NCI-H524 (cell line): ENCODE measurements at regions not wholly inside any gene's neighbourhood (a gene's known extent, or its start where the extent isn't known, plus 50 kb on each side); places are given as distances from the start of the nearest gene placed in this dataset.

Experiments used
- DNase-seq, 2 experiments: peaks; one replicate each; lab custom pipeline; 2025; lab: John Stamatoyannopoulos, UW

GRCh38 chr2:150903055-150903454 lies 358.6 kb downstream of the RBM43 start:
- DNase-seq: no peak

- no peak for DNase-seq
Measured at GRCh38 chr2:150900913-150901312, 360.8 kb downstream of the RBM43 start.

- no peak for DNase-seq
Measured at GRCh38 chr2:150895968-150896367, 365.7 kb downstream of the RBM43 start.

GRCh38 chr2:150889141-150889540 lies 372.5 kb downstream of the RBM43 start:
- DNase-seq: no peak

- DNase-seq: no peak
Measured at GRCh38 chr2:150888337-150888736, 373.3 kb downstream of the RBM43 start.

GRCh38 chr2:150887926-150888325 lies 373.7 kb downstream of the RBM43 start:
- DNase-seq: no peak

GRCh38 chr2:150885774-150886386 lies 375.8 kb downstream of the RBM43 start:
- no peak for DNase-seq

GRCh38 chr2:150885236-150885635 lies 376.4 kb downstream of the RBM43 start:
- DNase-seq: no peak

- DNase-seq: no peak
Measured at GRCh38 chr2:150883613-150883895, 378.1 kb downstream of the RBM43 start.

GRCh38 chr2:150882751-150883612 lies 378.7 kb downstream of the RBM43 start:
- DNase-seq: no peak

- no peak for DNase-seq
Measured at GRCh38 chr2:150880986-150881385, 380.7 kb downstream of the RBM43 start.

GRCh38 chr2:150878356-150878755 lies 383.3 kb downstream of the RBM43 start:
- no peak for DNase-seq

- DNase-seq: peak in 1 of 2 experiments; percentile 59
Measured at GRCh38 chr2:150876251-150876950, 385.3 kb downstream of the RBM43 start.

- no peak for DNase-seq
Measured at GRCh38 chr2:150873396-150873772, 385.9 kb upstream of the RND3 start.

GRCh38 chr2:150872756-150873395 lies 385.4 kb upstream of the RND3 start:
- DNase-seq: no peak

- no peak for DNase-seq
Measured at GRCh38 chr2:150866431-150866830, 379.0 kb upstream of the RND3 start.

GRCh38 chr2:150863691-150864090 lies 376.2 kb upstream of the RND3 start:
- no peak for DNase-seq

GRCh38 chr2:150860301-150860700 lies 372.8 kb upstream of the RND3 start:
- no peak for DNase-seq

- no peak for DNase-seq
Measured at GRCh38 chr2:150859877-150860276, 372.4 kb upstream of the RND3 start.

- no peak for DNase-seq
Measured at GRCh38 chr2:150859162-150859561, 371.7 kb upstream of the RND3 start.

GRCh38 chr2:150858382-150858781 lies 370.9 kb upstream of the RND3 start:
- no peak for DNase-seq

- DNase-seq: no peak
Measured at GRCh38 chr2:150856596-150857281, 369.3 kb upstream of the RND3 start.
